Aorta (tissue), 5 donors: ENCODE measurements at regions not wholly inside any gene's neighbourhood (a gene's known extent, or its start where the extent isn't known, plus 50 kb on each side); places are given as distances from the start of the nearest gene placed in this dataset.

Experiments
- ATAC-seq: fragments of 200-7000 bp; cut with Tn5 transposase; one replicate; pipeline ENCODE4 v1.9.1; 2022; ENCODE audit warnings: moderate library complexity; ENCODE audit not compliant: low FRiP score
- DNase-seq, 2 donors: peaks; one replicate each; pipeline ENCODE4 v3.0.0-alpha.2; 2020
- H3K27ac ChIP-seq, 2 donors: one replicate each; pipeline ENCODE4 v1.5.1; 2013; ENCODE audit warnings: low read length in 2 of 2, mild to moderate bottlenecking in 2 of 2, moderate library complexity in 2 of 2, control low read depth in 1 of 2, inconsistent platforms in 1 of 2, low read depth in 1 of 2
- H3K27me3 ChIP-seq, 2 donors: one replicate each; pipeline ENCODE4 v1.6.1; 2013; ENCODE audit warnings: control low read depth in 1 of 2, low read length in 1 of 2, mild to moderate bottlenecking in 1 of 2, moderate library complexity in 1 of 2; ENCODE audit not compliant: insufficient read depth in 2 of 2, control insufficient read depth in 1 of 2
- H3K36me3 ChIP-seq, 2 donors: one replicate each; pipeline ENCODE4 v1.6.1; 2013; ENCODE audit warnings: control low read depth in 1 of 2, low read length in 1 of 2, mild to moderate bottlenecking in 1 of 2; ENCODE audit not compliant: insufficient read depth in 2 of 2, control insufficient read depth in 1 of 2
- H3K4me1 ChIP-seq, 2 donors: one replicate each; pipeline ENCODE4 v1.6.1; 2013; ENCODE audit warnings: low read length in 2 of 2, control low read depth in 1 of 2, mild to moderate bottlenecking in 1 of 2, moderate library complexity in 1 of 2; ENCODE audit not compliant: insufficient read depth in 2 of 2, control insufficient read depth in 1 of 2
- H3K4me3 ChIP-seq, 2 donors: one replicate each; pipeline ENCODE4 v1.5.1; 2013; ENCODE audit warnings: low read length in 2 of 2, control low read depth in 1 of 2, mild to moderate bottlenecking in 1 of 2
- H3K9me3 ChIP-seq: one replicate; pipeline ENCODE4 v1.6.1; 2013; ENCODE audit warnings: mild to moderate bottlenecking, low read length; ENCODE audit not compliant: control insufficient read depth
- WGBS, 2 donors: extraction: QIAGEN DNeasy Blood & Tissue Kit; methylation state at CpG; one replicate each; pipeline ENCODE4 v1.1.7; 2013; 5-methylcytosine and 5-hydroxymethylcytosine counted together
- intact Hi-C, 2 donors: fragments of 100-400 bp; cut with DNase I; formaldehyde crosslinking; loops; one replicate each; pipeline versions ENCODE4 v1.14.2 to v1.15.0; 2022
- donor health status: healthy with polysubstance abuse.
- donor health status: Bipolar disorder and iron deficiency.
- donor health status: DM: no; HTN: no; CAD: no.
- donor health status: DM: no; HTN: no; CAD: no.
- donor health status: DM: yes; HTN: yes; CAD: no.

- no peaks in the 10 kb centered on the region for H3K36me3 ChIP-seq
- no peak for ATAC-seq
- DNase-seq, result no peak
- 78 to 80% methylated on average over 6 of the region's 6 CpGs for WGBS, 2 donors
- no peaks in the 10 kb centered on the region for H3K9me3 ChIP-seq
- intact Hi-C loops, result no loop called here
- no peak overlapping the region for H3K4me3 ChIP-seq
- no peaks in the 10 kb centered on the region for H3K4me1 ChIP-seq
- no peaks in the 10 kb centered on the region for H3K27me3 ChIP-seq
- no peak overlapping the region for H3K27ac ChIP-seq
Measured at GRCh38 chr4:176451443-176451842, 131.7 kb downstream of the SPCS3 start.

GRCh38 chr4:176453079-176453478 lies 133.3 kb downstream of the SPCS3 start:
- H3K36me3 ChIP-seq, result no peaks in the 10 kb centered on the region
- intact Hi-C loops, result no loop called here
- ATAC-seq (no peak), DNase-seq (no peak)
- H3K27me3 ChIP-seq, result no peaks in the 10 kb centered on the region
- H3K27ac ChIP-seq, result no peak overlapping the region
- H3K9me3 ChIP-seq, result no peaks in the 10 kb centered on the region
- H3K4me1 ChIP-seq, result no peaks in the 10 kb centered on the region
- no peak overlapping the region for H3K4me3 ChIP-seq

- no peak overlapping the region for H3K27ac ChIP-seq
- DNase-seq (no peak), ATAC-seq (no peak)
- H3K27me3 ChIP-seq, result no peaks in the 10 kb centered on the region
- H3K9me3 ChIP-seq, result no peaks in the 10 kb centered on the region
- H3K36me3 ChIP-seq, result no peaks in the 10 kb centered on the region
- H3K4me1 ChIP-seq, result no peaks in the 10 kb centered on the region
- WGBS, 2 donors, result 77 to 85% methylated on average over 2 of the region's 2 CpGs
- intact Hi-C loops, result no loop called here
- no peak overlapping the region for H3K4me3 ChIP-seq
Measured at GRCh38 chr4:176453658-176454057, 133.9 kb downstream of the SPCS3 start.

- intact Hi-C loops, result no loop called here
- 88 to 89% methylated on average over 2 of the region's 2 CpGs for WGBS, 2 donors
- ATAC-seq, result no peak
Measured at GRCh38 chr4:176464748-176465147, 145.0 kb downstream of the SPCS3 start.

GRCh38 chr4:176467001-176467400 lies 147.2 kb downstream of the SPCS3 start:
- 50 to 64% methylated on average over 6 of the region's 6 CpGs for WGBS, 2 donors

More at GRCh38 chr4:176464748-176465147, 145.0 kb downstream of the SPCS3 start:
- no peaks in the 10 kb centered on the region for H3K36me3 ChIP-seq
- H3K4me3 ChIP-seq, result no peak overlapping the region
- H3K4me1 ChIP-seq, result no peaks in the 10 kb centered on the region
- no peaks in the 10 kb centered on the region for H3K27me3 ChIP-seq
- H3K9me3 ChIP-seq, result no peaks in the 10 kb centered on the region
- no peak for DNase-seq
- no peak overlapping the region for H3K27ac ChIP-seq

GRCh38 chr4:176469546-176469945 lies 149.8 kb downstream of the SPCS3 start:
- H3K27me3 ChIP-seq, result no peaks in the 10 kb centered on the region

More at GRCh38 chr4:176467001-176467400, 147.2 kb downstream of the SPCS3 start:
- ATAC-seq (no peak), DNase-seq (no peak)
- no peak overlapping the region for H3K4me3 ChIP-seq
- intact Hi-C loops, result no loop called here
- H3K27me3 ChIP-seq, result no peaks in the 10 kb centered on the region
- H3K4me1 ChIP-seq, result no peaks in the 10 kb centered on the region
- H3K27ac ChIP-seq, result no peak overlapping the region
- H3K36me3 ChIP-seq, result no peaks in the 10 kb centered on the region
- no peaks in the 10 kb centered on the region for H3K9me3 ChIP-seq

GRCh38 chr4:176470671-176471070 lies 150.9 kb downstream of the SPCS3 start:
- Histone ChIP-seq H3K36me3 (no peaks in the 10 kb centered on the region), H3K27ac (no peak overlapping the region), H3K9me3 (peaks cover 2% of the 10 kb centered on the region), H3K27me3 (no peaks in the 10 kb centered on the region), H3K4me3 (no peak overlapping the region), H3K4me1 (no peaks in the 10 kb centered on the region)
- intact Hi-C loops, result no loop called here
- 7 to 8% methylated on average over 4 of the region's 4 CpGs for WGBS, 2 donors
- DNase-seq, result no peak
- ATAC-seq, result no peak

More at GRCh38 chr4:176469546-176469945, 149.8 kb downstream of the SPCS3 start:
- no peak for DNase-seq
- Histone ChIP-seq H3K9me3 (peaks cover 2% of the 10 kb centered on the region), H3K36me3 (no peaks in the 10 kb centered on the region), H3K4me3 (no peak overlapping the region), H3K27ac (no peak overlapping the region), H3K4me1 (no peaks in the 10 kb centered on the region)
- intact Hi-C loops, result no loop called here
- no peak for ATAC-seq

GRCh38 chr4:176475067-176475466 lies 155.3 kb downstream of the SPCS3 start:
- Histone ChIP-seq H3K9me3 (peaks cover 2% of the 10 kb centered on the region), H3K27me3 (no peaks in the 10 kb centered on the region), H3K27ac (no peak overlapping the region), H3K4me1 (no peaks in the 10 kb centered on the region), H3K4me3 (no peak overlapping the region), H3K36me3 (no peaks in the 10 kb centered on the region)
- no peak for ATAC-seq
- no peak for DNase-seq
- whole genome bisulfite sequencing, 2 donors, result 80% methylated on average over 4 of the region's 4 CpGs
- intact Hi-C loops, result no loop called here

GRCh38 chr4:176478076-176478475 lies 158.3 kb downstream of the SPCS3 start:
- no peaks in the 10 kb centered on the region for H3K36me3 ChIP-seq
- no peaks in the 10 kb centered on the region for H3K9me3 ChIP-seq
- H3K4me3 ChIP-seq, result no peak overlapping the region
- DNase-seq (no peak), ATAC-seq (no peak)
- H3K27me3 ChIP-seq, result no peaks in the 10 kb centered on the region
- WGBS, 2 donors, result 26 to 32% methylated on average over 2 of the region's 2 CpGs
- intact Hi-C loops, result no loop called here
- no peaks in the 10 kb centered on the region for H3K4me1 ChIP-seq
- H3K27ac ChIP-seq, result no peak overlapping the region
